ENCODE measurements at regions not wholly inside any gene's neighbourhood (a gene's known extent, or its start where the extent isn't known, plus 50 kb on each side); places are given as distances from the start of the nearest gene placed in this dataset.

DNA sequence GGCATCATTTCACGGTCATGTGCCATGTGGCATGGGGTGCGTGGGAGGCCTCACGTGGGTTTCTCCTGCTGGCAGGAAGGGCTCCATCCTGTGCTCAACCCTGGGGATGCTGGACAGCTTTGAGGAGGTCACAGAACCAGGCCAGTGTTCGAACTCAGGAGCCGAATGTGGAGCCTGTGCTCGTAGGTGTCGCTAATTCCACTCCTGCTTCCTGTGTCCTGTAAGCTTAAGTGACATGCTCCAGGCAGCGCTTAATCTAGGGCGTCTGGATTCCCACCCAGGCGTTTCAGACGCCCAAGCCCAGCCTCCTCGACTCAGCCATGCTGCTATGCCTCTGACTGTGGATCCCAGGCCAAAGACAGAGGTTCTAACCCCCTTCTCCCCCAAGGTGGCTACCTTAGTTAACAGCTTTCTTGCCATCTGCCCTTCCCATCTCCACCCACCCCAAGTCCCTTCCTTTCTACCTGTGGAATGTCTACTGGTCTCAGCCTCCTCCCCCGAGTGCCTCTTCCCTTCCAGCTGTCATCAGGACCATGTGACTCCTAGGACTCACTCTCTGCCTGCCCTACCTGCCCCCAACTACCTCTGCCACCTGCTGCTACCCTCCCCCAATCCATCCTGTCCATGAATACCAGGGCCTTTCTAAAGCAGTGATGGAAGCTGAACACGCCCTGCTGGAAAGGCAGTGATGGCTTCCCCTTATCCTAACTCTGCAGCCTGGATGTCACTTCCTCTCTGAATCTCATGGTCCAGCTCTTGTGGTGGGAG, 255.1 kb downstream of the CDH26 start:
- no peak for DNase-seq (ENCODE audit: low read depth)

DNA sequence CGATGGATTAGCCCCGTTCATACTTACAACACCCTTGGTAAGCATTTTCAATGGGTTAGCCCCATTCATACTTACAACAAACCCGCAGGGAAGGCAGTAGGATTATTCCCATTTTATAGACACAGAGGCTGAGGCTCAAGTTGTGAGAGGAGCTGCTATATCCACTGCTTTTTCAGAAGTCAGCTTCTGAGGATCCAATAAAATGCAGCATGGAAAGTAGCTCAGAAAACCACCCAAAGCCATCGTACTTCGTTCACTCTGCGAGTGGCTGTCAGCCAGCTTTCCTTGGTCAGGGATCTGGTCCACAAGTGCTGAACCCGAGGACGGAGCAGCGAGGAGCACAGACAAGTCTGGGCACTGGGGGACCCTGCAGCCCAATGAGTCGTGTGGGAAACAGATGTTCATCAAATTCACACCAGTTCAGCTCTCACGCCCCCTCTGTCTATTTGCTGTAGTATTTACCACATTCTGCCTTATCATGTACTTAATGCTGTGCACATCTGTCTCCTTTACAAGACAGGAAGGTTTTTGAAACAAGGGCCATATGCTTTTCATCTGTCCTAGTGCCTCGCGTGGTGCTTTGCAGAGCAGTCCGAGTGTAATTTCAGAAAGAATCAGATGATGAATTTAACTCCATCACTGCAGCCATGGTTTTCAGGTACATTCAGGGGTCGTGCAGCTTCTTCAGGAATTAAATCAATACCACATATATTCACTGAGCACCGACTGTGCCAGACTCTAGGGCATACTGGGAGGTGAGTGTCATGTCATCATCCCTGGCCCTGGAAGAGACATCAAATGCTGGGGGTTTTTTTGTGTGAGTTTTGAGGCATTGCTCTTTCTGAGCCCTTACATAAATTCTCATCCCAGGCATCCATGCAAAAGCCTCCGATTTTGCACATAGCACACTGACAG, 256.9 kb downstream of the CDH26 start:
- DNase-seq (ENCODE audit: low read depth): no peak

DNA sequence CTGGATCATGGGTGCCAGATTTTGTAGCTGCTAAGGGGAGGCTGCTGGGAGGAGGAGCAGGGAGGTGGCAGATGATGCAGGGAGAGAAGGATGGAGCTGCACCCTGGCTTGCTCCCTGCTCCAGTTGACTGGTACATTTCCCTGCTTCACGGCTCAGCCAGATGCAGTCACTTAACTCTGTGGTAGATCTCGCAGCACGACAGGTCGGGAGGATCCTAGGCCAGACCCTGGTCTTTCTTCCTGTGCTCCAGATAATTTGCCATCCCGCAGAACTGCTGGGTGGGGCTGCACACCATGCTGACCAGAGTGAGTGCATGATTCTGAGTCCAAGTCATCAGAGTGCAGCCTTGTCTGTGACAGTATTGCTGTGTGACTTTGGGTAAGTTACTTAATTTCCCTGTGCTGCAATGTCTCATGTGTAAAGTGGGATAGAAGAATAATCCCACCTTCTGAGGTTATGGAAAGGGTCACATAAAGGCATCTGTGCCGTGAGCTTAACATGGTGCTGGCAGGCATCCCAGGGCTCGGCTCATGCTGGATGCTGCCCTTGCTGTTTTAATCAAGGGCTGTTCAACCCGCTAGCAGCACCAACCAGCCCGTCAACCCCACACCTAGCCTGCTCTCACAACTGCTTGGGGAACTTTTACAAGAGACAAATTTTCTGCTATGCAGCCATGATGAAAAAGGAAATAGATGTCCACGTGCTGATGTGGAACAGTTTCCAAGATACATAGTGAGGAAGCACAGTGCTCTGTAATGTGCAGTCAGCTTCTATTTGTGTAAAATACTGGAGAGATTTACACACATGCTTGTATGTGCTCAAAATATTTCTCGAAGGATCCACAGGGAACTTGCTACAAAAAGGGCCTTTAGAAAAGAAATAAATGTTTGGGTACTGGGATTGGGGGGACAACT, 257.9 kb downstream of the CDH26 start:
- DNase-seq (ENCODE audit: low read depth): no peak

DNA sequence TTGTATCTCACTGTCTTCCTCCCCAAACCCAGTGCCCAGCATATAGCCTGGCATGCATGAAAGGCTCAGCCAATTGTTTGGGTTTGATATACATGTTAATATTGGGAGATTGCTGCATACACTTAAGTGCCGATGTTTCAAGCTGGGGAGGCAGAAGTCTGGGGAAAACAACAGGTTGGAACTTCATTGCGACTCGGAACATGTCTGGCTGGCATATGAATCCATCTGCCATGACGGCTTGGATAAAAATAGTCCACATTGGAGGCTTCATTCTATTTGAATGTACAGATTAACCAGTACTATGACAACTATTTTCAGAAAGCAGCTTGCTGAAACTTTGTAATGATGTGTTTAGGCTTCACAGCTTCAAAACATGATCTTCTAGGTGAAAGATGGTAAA, 261.0 kb downstream of the CDH26 start:
- DNase-seq (ENCODE audit: low read depth): no peak

DNA sequence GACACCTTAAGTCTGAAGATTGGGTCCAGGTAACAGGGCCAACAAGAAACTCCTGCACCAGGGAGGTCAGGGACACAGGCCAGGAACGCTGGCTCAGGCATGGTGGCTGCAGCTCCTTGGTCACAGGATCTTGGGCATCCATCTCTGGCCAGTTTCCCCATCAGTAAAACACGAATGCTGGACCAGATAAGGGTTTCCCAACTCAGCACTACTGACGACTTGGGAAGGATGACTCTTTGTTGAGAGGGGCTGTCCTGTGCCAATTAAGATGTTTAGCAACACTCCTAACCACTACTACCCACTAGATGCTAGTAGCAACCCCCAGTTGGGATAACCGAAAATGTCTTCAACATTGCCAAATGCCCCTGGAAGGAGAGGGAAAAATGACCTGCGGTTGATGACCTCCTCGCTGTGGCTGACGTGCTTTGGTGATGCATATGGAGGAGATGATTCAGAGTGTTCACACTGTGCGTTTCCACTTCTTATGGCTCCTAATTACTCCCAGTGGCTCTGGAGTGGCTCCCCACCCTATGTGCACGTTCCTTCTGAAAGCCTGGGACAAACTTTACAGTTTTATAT, 261.9 kb downstream of the CDH26 start:
- no peak for DNase-seq (ENCODE audit: low read depth)

DNA sequence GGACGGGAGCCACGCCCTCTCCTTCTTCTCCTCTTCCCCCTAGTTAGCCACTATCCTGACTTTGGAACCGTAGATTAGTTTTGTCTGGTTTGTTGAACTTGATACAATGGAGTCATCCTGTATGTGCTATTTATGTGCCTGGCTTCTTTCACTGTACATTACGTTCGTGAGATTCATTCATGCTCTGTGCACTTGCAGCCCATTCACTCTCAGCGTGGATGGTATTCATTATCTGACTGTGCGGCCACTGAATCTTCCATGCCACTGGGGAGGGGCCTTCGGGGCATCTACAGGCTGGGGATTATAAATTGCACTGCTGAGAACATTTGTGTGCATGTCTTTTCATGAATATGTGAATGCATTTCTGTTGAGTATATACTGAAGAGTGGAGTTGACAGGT, 262.5 kb downstream of the CDH26 start:
- DNase-seq (ENCODE audit: low read depth): no peak

DNA sequence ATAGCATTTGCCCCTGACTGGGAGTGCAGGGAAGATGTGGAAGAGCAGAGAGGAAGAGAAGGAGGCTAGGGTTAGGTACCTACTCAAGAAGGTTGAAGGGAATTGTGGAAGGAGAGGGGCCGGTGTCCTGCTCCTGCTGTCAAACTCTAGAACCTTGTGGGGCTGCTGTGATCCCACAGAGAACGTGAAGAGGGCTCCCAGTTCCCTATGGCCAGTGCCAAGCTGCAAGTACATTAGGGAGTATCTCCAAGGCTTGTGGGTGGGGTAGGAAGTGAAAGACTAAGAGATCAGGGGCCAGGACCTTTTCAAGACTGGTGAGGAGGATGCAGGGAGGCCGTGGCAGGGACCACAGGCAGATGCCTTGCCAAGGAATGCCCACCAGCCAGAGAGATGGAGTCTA, 263.4 kb downstream of the CDH26 start:
- DNase-seq (ENCODE audit: low read depth): no peak

DNA sequence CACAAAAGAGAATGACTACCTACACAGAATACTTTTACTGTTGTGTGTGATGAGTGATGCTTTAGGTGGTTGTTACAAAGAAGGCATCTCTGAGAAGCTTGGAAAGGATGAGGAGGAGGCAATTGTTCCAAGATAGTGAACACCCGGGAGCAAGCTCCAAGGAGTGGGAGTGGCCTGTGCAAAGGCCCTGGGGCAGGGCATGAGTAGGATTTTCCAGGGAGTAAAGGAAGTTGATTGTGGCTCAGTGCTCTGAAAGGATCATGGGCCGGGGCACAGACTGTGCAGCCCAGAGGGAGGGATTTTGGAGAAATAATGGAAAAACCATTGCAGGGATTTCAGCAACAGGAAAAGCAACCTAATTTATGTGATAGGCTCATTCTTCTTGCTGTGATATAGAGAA, 264.3 kb downstream of the CDH26 start:
- no peak for DNase-seq (ENCODE audit: low read depth)

DNA sequence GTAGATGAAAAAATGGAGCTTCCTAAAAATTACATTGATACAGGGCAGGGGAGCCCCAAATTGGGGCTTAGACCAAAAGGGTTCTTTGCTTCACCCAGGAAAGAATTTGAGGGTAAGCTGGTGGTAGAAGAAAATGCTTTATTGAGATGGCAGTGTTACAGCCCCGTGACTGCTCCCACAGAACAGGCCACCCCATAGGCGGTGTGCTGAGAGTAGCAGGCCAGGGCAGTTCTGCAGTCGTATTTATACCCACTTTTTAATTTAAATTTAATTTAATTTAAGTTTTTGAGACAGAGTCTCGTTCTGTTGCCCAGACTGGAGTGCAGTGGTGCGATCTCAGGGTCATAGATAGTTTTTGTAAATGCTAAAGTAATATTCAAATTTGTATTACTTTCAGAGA, 265.0 kb downstream of the CDH26 start:
- DNase-seq (ENCODE audit: low read depth): no peak

DNA sequence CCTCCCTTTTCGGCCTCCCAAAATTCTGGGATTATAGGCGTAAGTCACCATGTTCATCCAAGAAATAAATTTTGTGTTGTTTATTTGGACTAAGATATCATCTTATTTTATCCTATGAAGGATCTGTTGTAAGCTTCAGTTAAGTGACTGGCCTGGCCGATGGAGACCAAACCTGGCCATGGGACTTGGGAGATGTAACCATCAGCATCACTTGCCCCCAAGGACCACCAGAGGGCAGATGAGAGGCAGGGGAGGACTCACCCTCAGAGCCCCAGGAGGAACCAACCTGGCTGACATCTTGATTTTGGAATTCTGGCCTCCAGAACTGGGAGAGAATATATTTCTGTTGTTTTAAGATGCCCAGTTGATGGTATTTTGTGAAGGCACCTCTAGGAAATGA, 266.7 kb downstream of the CDH26 start:
- DNase-seq (ENCODE audit: low read depth): no peak

DNA sequence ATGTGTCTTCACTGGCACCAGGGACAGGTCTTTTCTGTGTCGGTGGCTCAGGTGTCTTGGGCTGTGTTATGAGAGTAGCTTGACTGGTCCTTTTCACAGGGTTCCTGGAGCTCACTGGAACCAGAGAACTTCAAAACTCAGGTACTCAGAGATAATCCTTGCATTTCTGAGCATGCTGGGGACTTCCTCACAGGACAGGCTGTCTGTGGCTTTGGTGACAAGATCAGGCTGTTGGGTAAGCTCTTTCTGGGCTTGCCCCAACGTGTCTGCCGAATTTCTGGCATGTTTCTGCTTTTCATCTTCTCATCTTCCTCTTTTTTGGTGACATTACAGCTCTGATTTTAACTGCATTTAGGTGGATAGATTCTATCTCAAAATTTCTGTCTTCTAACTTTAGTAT, 270.0 kb downstream of the CDH26 start:
- no peak for DNase-seq (ENCODE audit: low read depth)

DNA sequence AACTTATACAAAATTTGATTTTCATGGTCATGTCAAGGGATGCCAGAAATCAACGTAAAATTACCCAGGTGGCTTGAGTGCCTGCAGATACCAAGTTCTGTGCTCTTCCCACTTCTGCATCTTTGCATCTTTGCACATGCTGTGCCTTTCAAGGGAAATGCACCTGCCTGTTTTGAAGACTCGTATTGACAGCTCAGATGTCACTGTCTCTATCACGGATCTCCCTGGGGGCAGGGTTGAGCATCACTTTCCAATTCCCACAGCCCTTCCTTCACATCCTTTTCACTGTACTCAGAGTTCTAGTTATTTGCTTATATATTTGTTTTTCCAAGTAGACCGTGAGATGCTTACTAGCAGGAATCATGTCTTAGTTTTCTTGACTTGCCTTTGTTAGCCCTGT, 274.2 kb downstream of the CDH26 start:
- no peak for DNase-seq (ENCODE audit: low read depth)

DNA sequence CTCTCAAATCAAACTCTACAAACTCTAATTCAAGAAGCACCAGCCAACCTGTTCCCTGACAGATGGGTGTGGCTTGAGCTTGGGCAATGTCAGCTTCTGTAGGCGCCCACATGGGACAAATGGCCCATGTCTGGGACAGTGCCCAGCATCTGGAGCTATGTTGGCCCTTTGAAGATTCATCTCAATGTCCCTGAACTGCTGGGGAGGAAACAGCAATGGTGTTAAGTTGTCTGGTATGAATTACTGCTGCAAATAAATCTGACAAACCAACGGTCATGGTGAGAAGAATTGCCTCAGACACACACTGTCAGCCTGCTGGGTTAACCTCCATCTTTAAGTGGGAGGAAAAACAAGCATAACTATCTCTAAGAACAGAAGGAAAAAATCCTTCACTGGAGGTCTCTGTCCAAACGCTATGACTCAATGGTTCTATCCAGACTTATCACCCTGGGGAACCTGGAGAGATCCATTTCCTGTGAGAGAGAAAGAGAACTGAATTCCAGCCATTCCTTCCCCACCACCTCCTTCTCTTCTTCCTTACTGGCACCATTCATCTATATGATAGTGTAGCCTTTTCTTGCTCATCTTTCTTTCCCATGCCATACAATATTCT, 274.9 kb downstream of the CDH26 start:
- DNase-seq (ENCODE audit: low read depth): no peak

DNA sequence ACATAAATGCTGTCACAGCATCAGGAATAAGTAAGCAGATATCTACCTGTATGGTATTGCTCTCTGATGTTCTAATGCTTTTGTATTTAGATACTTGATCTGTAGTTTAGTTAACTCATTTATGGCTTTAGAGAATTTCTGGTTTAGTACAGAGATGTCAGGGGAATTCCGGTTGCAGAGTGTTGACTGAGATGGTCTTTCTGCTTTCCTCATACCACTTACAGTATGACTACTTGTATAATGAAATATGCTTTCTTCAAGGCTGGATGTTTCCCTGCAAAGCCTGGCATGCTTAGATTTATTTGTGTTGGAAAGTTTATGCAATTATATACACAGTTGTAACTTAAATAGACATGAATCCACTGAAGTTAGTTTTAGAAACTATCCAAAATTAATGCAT, 278.4 kb downstream of the CDH26 start:
- no peak for DNase-seq (ENCODE audit: low read depth)

DNA sequence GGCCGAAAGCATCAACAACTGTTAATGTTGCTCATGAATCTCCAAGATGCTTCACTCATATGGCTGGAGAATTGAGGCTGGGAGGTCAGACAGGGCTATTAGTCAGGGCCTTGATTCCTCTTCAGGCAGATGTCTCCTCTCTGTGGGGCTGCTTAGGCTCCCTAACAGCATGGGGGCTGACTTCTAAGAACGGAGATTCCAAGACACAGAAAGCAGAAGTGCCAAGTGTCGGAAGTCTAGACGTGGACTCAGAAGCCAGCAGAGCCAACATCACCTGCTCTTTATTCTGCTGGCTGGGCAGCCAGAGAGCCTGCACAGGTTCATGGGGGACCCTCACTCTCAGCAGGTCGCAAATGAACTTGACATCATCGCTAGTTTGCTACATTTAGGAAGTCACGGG, 279.8 kb downstream of the CDH26 start:
- no peak for DNase-seq (ENCODE audit: low read depth)

DNA sequence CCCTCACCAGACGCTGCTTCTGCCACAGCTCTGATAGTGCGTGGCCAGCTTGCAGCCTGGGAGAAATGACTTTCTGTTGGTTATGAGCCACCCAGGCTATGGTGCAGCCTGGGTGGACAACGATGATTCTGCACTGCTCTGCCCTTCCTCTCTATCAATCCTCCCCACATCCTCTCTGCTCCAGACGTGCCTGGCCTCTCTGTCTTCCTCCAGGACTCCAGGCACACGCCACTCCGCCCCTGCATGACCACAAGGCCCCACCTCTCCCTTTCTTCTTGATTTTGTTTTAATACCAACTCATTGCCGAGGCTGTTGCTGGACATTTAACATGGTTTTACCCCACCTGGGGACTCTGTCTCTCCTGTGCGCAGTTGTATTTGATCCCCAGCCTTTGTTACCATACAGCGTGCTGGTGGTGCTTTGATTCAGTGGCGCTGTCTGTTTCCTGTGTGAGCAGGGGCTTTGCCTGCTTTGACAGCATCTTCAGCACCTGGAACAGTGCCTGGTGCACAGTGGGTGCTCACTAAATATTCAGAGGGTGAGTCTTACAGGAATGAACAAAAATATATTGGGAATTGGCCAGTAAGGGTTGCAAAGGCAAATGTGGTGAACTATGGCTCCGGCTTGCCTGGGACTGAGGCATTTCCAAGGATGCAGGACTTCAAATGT, 280.9 kb downstream of the CDH26 start:
- no peak for DNase-seq (ENCODE audit: low read depth)

DNA sequence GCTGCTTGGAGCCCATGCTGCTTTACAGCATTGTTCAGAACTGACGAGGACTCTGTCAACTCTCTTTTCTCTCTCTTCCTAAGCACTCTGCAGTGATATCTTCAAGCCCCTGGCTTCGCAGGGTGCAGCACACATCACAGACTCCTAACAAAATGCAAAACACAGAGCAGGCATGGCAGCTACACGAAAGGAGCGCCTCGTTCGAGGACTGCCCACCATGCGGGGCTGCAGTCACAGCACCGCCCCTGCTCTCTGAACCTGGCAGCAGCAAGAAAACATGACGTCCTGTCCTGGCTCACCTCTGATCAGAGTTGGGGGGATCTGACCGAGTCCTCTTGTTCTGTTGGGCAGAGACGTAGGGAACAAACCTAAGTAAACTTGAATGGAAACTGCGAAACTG, 281.7 kb downstream of the CDH26 start:
- no peak for DNase-seq (ENCODE audit: low read depth)

DNA sequence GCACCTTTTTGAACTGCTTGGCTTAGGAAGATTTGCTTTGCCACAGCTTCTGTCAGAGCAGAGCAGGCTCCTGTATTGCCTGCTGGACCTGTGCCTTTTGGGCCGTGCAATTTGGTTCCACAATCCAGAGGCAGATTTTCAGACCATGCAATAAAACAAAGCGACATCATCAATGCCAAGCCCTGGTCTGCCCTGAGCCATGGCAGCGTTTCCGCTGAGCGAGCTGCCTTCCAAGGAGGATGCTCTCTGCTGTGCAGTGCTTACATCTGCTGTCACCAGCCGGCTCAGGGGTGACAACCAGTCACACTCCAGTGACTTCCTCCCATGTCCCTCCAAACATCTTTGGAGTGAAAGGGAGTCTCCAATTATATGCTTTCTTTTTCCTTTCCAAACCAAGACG, 282.2 kb downstream of the CDH26 start:
- DNase-seq (ENCODE audit: low read depth): no peak

DNA sequence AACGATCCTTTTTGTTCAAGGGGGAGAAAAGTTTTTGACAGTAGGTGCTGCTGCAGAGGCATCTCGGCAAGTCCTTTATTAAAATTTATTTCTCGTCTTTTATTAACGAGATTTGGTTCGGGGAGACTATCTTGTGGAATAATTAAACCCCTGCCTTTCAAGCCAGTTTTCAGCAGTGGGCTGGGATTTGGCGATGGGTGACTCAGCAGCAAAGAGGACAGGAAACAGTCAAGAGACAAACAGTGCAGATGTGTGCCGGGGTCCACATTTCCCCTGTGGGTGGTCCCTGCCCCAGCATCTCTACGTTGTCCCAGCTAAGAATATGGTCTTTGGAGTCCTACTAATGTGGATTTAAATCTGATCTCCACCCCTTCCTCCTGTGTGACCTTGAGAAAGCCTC, 282.8 kb downstream of the CDH26 start:
- no peak for DNase-seq (ENCODE audit: low read depth)

DNA sequence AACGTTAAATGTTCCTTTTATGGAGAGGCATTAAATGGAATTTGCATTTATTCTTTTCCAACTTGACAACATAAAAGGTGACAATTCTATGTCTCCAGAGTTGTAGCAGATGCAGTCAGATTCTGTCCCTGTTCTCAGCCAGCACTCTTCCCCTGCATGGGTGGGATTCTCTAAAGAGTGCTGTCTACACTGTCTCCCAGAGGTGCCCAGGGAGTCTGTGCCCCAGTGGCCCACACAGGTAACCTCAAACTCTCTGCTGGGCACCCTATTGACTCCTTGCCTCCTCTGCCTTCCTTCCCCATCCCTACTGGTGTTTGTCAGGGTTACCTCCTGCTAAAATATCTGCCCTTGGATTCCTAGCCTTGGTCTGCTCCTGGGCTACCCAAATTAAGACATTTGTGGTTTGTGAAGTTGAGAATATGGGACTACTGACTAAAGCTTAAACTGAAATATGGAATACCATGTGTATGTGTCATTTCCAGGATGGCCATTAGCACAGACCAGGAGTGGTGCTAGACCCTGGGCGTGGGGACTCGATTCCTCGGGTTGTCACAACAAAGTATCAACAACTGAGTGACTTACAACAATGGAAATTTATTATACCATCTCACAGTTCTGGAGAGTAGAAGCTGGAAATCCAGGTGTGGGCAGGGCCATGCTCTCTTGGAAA, 284.7 kb downstream of the CDH26 start:
- DNase-seq (ENCODE audit: low read depth): no peak

All from non-pigmented ciliary epithelial cell (primary cell).